DOHH2 (cell line): ENCODE measurements at regions not wholly inside any gene's neighbourhood (a gene's known extent, or its start where the extent isn't known, plus 50 kb on each side); places are given as distances from the start of the nearest gene placed in this dataset.

Source experiments
- H3F3A ChIP-seq: fragments of 200-600 bp; sonication (generic), shearing (Covaris generic); 2 replicates; pipeline ENCODE4 v1.6.0; 2016; ENCODE audit warnings: antibody characterized with exemption, mild to moderate bottlenecking; ENCODE audit not compliant: control insufficient read depth, insufficient read depth
- H3K27ac ChIP-seq: fragments of 200-600 bp; sonication (generic); 2 replicates; pipeline ENCODE4 v1.5.1; 2014; ENCODE audit warnings: low read depth, mild to moderate bottlenecking, low read length, moderate library complexity
- H3K27me3 ChIP-seq: fragments of 200-600 bp; sonication (generic); 2 replicates; pipeline ENCODE4 v1.6.1; 2014; ENCODE audit warnings: mild to moderate bottlenecking, low read length, mixed read lengths; ENCODE audit not compliant: control insufficient read depth
- H3K36me3 ChIP-seq: fragments of 200-600 bp; sonication (generic); 2 replicates; pipeline ENCODE4 v1.6.1; 2014; ENCODE audit warnings: mild to moderate bottlenecking, low read length, moderate library complexity, mixed read lengths; ENCODE audit not compliant: control insufficient read depth
- H3K4me1 ChIP-seq: fragments of 200-600 bp; sonication (generic); 2 replicates; pipeline ENCODE4 v1.6.1; 2014; ENCODE audit warnings: mild to moderate bottlenecking, low read length, mixed read lengths; ENCODE audit not compliant: control insufficient read depth
- H3K4me2 ChIP-seq: fragments of 200-600 bp; sonication (generic); 2 replicates; pipeline ENCODE4 v1.6.0; 2014; ENCODE audit warnings: mild to moderate bottlenecking, low read length, moderate library complexity
- H3K4me3 ChIP-seq: fragments of 200-600 bp; sonication (generic); 2 replicates; pipeline ENCODE4 v1.5.1; 2014; ENCODE audit warnings: mild to moderate bottlenecking, low read length, mixed read lengths
- H3K79me2 ChIP-seq: fragments of 200-600 bp; sonication (generic); 2 replicates; pipeline ENCODE4 v1.6.1; 2014; ENCODE audit warnings: mild to moderate bottlenecking, low read length, mixed read lengths; ENCODE audit not compliant: control insufficient read depth
- H3K9me2 ChIP-seq: fragments of 200-600 bp; sonication (generic); replicated peaks from 2 replicates; pipeline ENCODE4 v1.6.1; 2014; ENCODE audit warnings: mild to moderate bottlenecking, low read length, mixed read lengths; ENCODE audit not compliant: control insufficient read depth
- H3K9me3 ChIP-seq: fragments of 200-600 bp; sonication (generic); 2 replicates; pipeline ENCODE4 v1.6.1; 2014; ENCODE audit warnings: antibody characterized with exemption, low read length, mixed read lengths; ENCODE audit not compliant: control insufficient read depth, insufficient read depth
- H4K20me1 ChIP-seq: fragments of 200-600 bp; sonication (generic); 2 replicates; pipeline ENCODE4 v1.6.0; 2014; ENCODE audit warnings: low read depth, mild to moderate bottlenecking, antibody characterized with exemption, low read length, moderate library complexity; ENCODE audit not compliant: control insufficient read depth, insufficient read depth
- CTCF ChIP-seq: fragments of 200-600 bp; sonication (generic); IDR thresholded peaks from one replicate; pipeline ENCODE4 v1.5.1; 2014; ENCODE audit warnings: antibody characterized with exemption, mild to moderate bottlenecking, low read depth, low read length; ENCODE audit not compliant: poor library complexity, severe bottlenecking
- EZH2phosphoT487 ChIP-seq: fragments of 200-600 bp; sonication (generic); IDR thresholded peaks from 2 replicates; pipeline ENCODE4 v1.6.1; 2017; ENCODE audit warnings: borderline replicate concordance, mild to moderate bottlenecking, antibody characterized with exemption, low read length, moderate library complexity, mixed read lengths

GRCh38 chr12:127035011-127035879 lies 1231.7 kb upstream of the TMEM132C start:
- TF ChIP-seq EZH2phosphoT487 (no peak), CTCF (no peak)
- Histone ChIP-seq H3K36me3 (no peaks in the 10 kb centered on the region), H3K4me2 (no peak overlapping the region), H3K9me3 (no peaks in the 10 kb centered on the region), H3K27ac (no peak overlapping the region), H3F3A (no peaks in the 10 kb centered on the region), H3K9me2 (no peaks in the 10 kb centered on the region), H3K27me3 (no peaks in the 10 kb centered on the region), H3K79me2 (no peaks in the 10 kb centered on the region), H3K4me3 (no peak overlapping the region), H3K4me1 (no peaks in the 10 kb centered on the region), H4K20me1 (no peaks in the 10 kb centered on the region)

GRCh38 chr12:127038152-127038551 lies 1228.8 kb upstream of the TMEM132C start:
- H3K27me3 ChIP-seq: no peaks in the 10 kb centered on the region
- no peaks in the 10 kb centered on the region for H3K36me3 ChIP-seq
- H3K9me2 ChIP-seq: no peaks in the 10 kb centered on the region
- H3K79me2 ChIP-seq: no peaks in the 10 kb centered on the region
- H3F3A ChIP-seq: no peaks in the 10 kb centered on the region
- H3K4me2 ChIP-seq: no peak overlapping the region
- H3K9me3 ChIP-seq: no peaks in the 10 kb centered on the region
- no peak for TF ChIP-seq EZH2phosphoT487
- TF ChIP-seq CTCF: no peak
- H4K20me1 ChIP-seq: no peaks in the 10 kb centered on the region
- no peak overlapping the region for H3K4me3 ChIP-seq
- peaks cover 7% of the 10 kb centered on the region for H3K4me1 ChIP-seq
- no peak overlapping the region for H3K27ac ChIP-seq

- no peak for TF ChIP-seq EZH2phosphoT487
- TF ChIP-seq CTCF: no peak
- Histone ChIP-seq H3K4me2 (no peak overlapping the region), H3K9me3 (no peaks in the 10 kb centered on the region), H3K36me3 (no peaks in the 10 kb centered on the region), H3K27ac (no peak overlapping the region), H3K9me2 (no peaks in the 10 kb centered on the region), H3K4me3 (no peak overlapping the region), H3K79me2 (no peaks in the 10 kb centered on the region), H3F3A (no peaks in the 10 kb centered on the region), H3K4me1 (peaks cover 7% of the 10 kb centered on the region), H3K27me3 (no peaks in the 10 kb centered on the region), H4K20me1 (no peaks in the 10 kb centered on the region)
These were observed 1228.2 kb upstream of the TMEM132C start for GRCh38 chr12:127038761-127039160.
